Esophagus mucosa (tissue), 1 donor: ENCODE measurements at regions not wholly inside any gene's neighbourhood (a gene's known extent, or its start where the extent isn't known, plus 50 kb on each side); places are given as distances from the start of the nearest gene placed in this dataset.
"Not testable (repeated sequence)": the region's sequence is repeated elsewhere in the genome, so short reads cannot be mapped to it uniquely, and the experiment has no call there.

Source experiments
- ATAC-seq: fragments of 200-7000 bp; cut with Tn5 transposase; one replicate; pipeline ENCODE4 v1.9.1; 2020
- donor health status: DM: yes; HTN: yes; CAD: no.

GRCh38 chr11:122020902-122021301, 95.1 kb downstream of the BLID start:
- no peak for ATAC-seq

- no peak for ATAC-seq
Observed at GRCh38 chr11:122019908-122020694, 95.9 kb downstream of the BLID start.

GRCh38 chr11:122007601-122008071, 108.4 kb downstream of the BLID start:
- no peak for ATAC-seq

GRCh38 chr11:122004446-122004845, 111.6 kb downstream of the BLID start:
- no peak for ATAC-seq

- ATAC-seq: no peak
Observed at GRCh38 chr11:122002926-122003325, 113.1 kb downstream of the BLID start.

GRCh38 chr11:122002047-122002446, 114.0 kb downstream of the BLID start:
- no peak for ATAC-seq

- ATAC-seq: no peak
Observed at GRCh38 chr11:121999651-122000050, 116.4 kb downstream of the BLID start.

- ATAC-seq: no peak
Observed at GRCh38 chr11:121996574-121996973, 119.4 kb downstream of the BLID start.

- no peak for ATAC-seq
Observed at GRCh38 chr11:121983901-121984300, 132.1 kb downstream of the BLID start.

GRCh38 chr11:121977914-121978313, 138.1 kb downstream of the BLID start:
- not testable (repeated sequence) for ATAC-seq

- no peak for ATAC-seq
Observed at GRCh38 chr11:121968638-121969037, 147.4 kb downstream of the BLID start.

GRCh38 chr11:121967131-121967704, 148.8 kb downstream of the BLID start:
- no peak for ATAC-seq

GRCh38 chr11:121965330-121965729, 150.7 kb downstream of the BLID start:
- no peak for ATAC-seq

- no peak for ATAC-seq
Observed at GRCh38 chr11:121964591-121964990, 151.4 kb downstream of the BLID start.

- not testable (repeated sequence) for ATAC-seq
Observed at GRCh38 chr11:121963846-121964245, 152.2 kb downstream of the BLID start.

GRCh38 chr11:121961321-121961801, 154.7 kb downstream of the BLID start:
- no peak for ATAC-seq

- ATAC-seq: no peak
Observed at GRCh38 chr11:121958971-121959325, 157.1 kb downstream of the BLID start.

GRCh38 chr11:121958323-121958970, 157.6 kb downstream of the BLID start:
- ATAC-seq: no peak

- ATAC-seq: no peak
Observed at GRCh38 chr11:121953122-121953521, 162.9 kb downstream of the BLID start.

GRCh38 chr11:121950160-121950559, 165.9 kb downstream of the BLID start:
- no peak for ATAC-seq

- no peak for ATAC-seq
Observed at GRCh38 chr11:121946514-121946913, 169.5 kb downstream of the BLID start.

- no peak for ATAC-seq
Observed at GRCh38 chr11:121944556-121945230, 171.3 kb downstream of the BLID start.

- no peak for ATAC-seq
Observed at GRCh38 chr11:121938076-121938475, 177.9 kb downstream of the BLID start.
